ENCODE measurements at regions not wholly inside any gene's neighbourhood (a gene's known extent, or its start where the extent isn't known, plus 50 kb on each side); places are given as distances from the start of the nearest gene placed in this dataset.
A peak's percentile ranks its signal among the peaks of the same experiment; 100 is the strongest.

DNA sequence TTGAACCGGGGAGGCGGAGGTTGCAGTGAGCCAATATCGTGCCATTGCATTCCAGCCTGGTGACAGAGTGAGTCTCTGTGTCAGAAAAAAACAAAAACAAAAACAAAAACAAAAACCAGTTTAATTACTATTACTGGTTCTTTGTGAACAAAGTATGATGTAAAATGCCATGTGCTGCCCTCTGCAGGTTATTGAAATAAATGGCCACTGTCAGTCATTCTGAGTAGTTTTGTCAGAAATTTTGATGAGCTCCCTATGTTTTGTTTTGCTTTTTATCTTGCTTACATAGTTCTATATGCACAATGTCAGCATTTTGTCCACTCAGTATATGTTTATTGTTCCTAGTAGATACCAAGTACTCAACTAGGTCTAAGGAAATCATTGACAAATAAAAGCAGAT lies 423.6 kb upstream of the CHST9 start:
- Histone ChIP-seq H3K27ac (ENCODE audit: low read depth) (no peak overlapping the region), H3K4me3 (ENCODE audit: low read depth, low read length) (no peak overlapping the region), H3K36me3 (ENCODE audit: insufficient read depth) (no peaks in the 10 kb centered on the region), H3K4me1 (ENCODE audit: insufficient read depth) (no peaks in the 10 kb centered on the region)
- 94% methylated on average over 3 of the region's 3 CpGs for WGBS
- DNase-seq (ENCODE audit: extremely low spot score): no peak

DNA sequence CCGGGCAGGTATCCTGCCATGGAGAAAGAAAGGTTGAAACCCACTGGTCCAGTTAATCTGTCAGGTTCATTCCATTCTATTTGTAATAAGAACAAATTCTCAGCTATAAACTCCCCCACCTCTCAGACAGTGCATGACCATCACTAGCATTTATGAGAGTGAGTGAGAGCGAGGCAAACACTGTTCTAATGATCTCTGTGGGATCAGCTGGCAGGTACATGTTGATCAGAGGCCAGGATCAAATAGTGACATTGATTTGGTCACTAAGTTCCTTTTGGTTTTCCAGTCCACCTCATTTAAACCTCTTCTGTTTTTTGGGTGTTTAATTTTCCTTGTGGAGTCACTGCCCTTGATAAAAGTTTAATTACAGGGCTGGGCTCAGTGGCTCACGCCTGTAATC lies 423.1 kb upstream of the CHST9 start:
- 89% methylated on average over 3 of the region's 3 CpGs for WGBS
- no peaks in the 10 kb centered on the region for H3K36me3 ChIP-seq (ENCODE audit: insufficient read depth)
- H3K27ac ChIP-seq (ENCODE audit: low read depth): no peak overlapping the region
- no peaks in the 10 kb centered on the region for H3K4me1 ChIP-seq (ENCODE audit: insufficient read depth)
- DNase-seq (ENCODE audit: extremely low spot score): no peak
- no peak overlapping the region for H3K4me3 ChIP-seq (ENCODE audit: low read depth, low read length)

DNA sequence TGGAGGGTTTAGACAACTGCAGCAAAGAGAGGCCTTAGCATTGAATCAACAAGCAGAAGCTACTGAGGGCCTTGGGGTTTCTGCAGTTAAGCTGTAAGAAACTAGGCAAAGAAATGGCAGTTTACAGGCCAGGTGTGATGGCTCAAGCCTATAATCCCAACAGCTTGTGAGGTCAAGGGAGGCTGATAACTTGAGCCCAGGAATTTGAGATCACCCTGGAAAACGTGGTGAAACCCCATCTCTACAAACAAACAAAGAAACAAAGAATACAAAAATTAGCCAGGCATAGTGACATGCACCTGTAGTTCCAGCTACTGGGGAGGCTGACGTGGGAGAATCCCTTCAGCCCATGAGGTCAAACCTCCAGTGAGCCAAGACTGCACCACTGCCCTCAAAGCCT lies 421.6 kb upstream of the CHST9 start:
- Histone ChIP-seq H3K4me1 (ENCODE audit: insufficient read depth) (no peaks in the 10 kb centered on the region), H3K36me3 (ENCODE audit: insufficient read depth) (no peaks in the 10 kb centered on the region), H3K27ac (ENCODE audit: low read depth) (no peak overlapping the region), H3K4me3 (ENCODE audit: low read depth, low read length) (no peak overlapping the region)
- 63% methylated on average over 2 of the region's 2 CpGs for WGBS
- DNase-seq (ENCODE audit: extremely low spot score): no peak

DNA sequence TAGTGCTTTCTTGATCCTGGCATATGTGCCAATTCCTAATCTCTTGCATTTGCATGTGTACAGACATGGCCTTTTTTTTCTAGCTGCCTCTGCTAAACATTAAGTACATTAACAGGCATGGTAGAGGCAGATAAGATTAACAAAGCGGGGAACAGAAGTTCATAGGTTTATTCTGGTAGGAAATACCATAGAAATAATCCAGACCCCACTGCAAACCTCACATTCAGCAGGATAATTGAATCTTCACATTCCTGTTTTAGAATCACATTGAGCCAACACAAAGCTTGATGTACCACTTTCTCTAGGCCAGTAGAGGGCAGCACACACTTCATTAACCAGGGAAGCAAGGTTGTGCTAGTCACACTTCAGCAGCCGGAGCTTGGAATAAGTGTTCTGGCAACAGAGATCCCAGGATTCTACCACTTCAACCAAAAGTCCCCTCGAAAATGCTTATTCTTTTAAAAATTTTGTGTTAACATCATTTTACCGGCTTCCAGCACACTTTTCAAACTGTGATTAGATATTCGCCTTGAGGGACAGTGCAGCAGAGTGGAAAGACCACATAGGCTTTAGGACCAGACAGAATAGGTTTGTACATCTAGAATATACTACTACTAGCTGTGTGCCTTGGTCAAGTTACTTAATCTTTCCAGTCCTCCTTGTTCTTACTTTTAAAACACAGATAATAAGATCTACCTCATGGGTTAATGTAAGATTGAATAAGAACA lies 420.2 kb upstream of the CHST9 start:
- Histone ChIP-seq H3K36me3 (ENCODE audit: insufficient read depth) (no peaks in the 10 kb centered on the region), H3K27ac (ENCODE audit: low read depth) (no peak overlapping the region), H3K4me1 (ENCODE audit: insufficient read depth) (no peaks in the 10 kb centered on the region), H3K4me3 (ENCODE audit: low read depth, low read length) (no peak overlapping the region)
- peak; percentile 69 for DNase-seq (ENCODE audit: extremely low spot score)
- WGBS: 23% methylated on average over 5 of the region's 5 CpGs

DNA sequence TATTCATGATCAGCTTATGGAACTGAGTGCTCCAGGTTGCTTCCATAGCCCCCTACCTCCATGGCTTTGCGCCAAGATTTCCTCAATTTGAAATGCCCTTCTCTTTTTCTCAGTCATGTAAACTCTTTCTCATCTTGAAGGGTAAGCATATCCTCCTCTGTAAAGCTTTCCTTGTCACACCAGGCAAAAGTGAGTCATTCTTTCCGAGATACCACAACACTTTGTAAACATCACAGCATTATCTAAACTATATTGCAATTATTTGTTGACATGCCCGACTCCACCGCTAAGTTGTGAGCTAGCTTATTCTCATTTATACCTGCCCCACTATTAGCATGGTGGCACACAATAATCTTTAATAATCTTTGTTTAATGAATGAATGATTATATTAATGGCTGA lies 419.5 kb upstream of the CHST9 start:
- WGBS: 52% methylated on average over 4 of the region's 4 CpGs
- no peak for DNase-seq (ENCODE audit: extremely low spot score)
- Histone ChIP-seq H3K27ac (ENCODE audit: low read depth) (no peak overlapping the region), H3K4me1 (ENCODE audit: insufficient read depth) (no peaks in the 10 kb centered on the region), H3K4me3 (ENCODE audit: low read depth, low read length) (no peak overlapping the region), H3K36me3 (ENCODE audit: insufficient read depth) (no peaks in the 10 kb centered on the region)

DNA sequence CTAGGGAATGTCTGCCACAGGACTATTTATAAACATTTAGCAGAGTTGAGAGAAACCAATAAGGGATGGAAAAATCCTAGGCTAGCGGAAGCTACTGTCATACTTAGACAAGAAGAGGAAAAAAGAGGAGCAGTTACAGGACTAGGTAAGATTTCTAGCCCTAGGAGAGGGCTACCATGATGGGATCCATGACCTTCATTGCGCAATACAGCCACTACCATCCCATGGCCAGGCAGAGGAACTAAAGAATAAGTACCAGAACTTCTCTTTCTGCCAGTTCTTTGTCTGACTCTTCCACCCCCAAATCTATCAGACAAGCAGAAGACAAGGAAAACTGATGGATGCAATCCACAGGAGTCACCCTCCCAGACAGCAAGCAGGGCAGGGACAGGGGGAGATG lies 417.0 kb upstream of the CHST9 start:
- H3K27ac ChIP-seq (ENCODE audit: low read depth): no peak overlapping the region
- H3K4me3 ChIP-seq (ENCODE audit: low read depth, low read length): no peak overlapping the region
- 93% methylated on average over 2 of the region's 2 CpGs for WGBS
- no peaks in the 10 kb centered on the region for H3K36me3 ChIP-seq (ENCODE audit: insufficient read depth)
- no peaks in the 10 kb centered on the region for H3K4me1 ChIP-seq (ENCODE audit: insufficient read depth)
- DNase-seq (ENCODE audit: extremely low spot score): no peak

DNA sequence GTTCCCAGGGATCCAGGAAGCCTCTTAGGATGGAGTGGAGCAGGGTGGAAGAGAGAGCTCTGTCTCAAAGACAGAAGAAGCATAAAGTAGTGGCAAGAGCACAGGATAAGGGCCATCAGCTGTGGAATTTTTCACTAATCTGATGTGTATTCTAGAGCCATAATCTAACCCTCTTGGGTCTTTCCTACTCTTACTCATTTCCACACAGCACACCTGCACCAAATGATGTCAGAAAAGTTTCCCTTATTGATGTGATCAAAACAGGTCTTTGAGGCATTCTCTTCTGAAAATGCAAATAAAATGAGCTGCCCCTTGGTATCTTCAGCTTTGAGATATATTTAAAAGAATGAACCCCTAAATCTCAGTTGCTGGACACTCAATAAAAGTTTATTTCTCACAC lies 415.1 kb upstream of the CHST9 start:
- H3K4me1 ChIP-seq (ENCODE audit: insufficient read depth): no peaks in the 10 kb centered on the region
- no peaks in the 10 kb centered on the region for H3K36me3 ChIP-seq (ENCODE audit: insufficient read depth)
- H3K4me3 ChIP-seq (ENCODE audit: low read depth, low read length): no peak overlapping the region
- no peak for DNase-seq (ENCODE audit: extremely low spot score)
- H3K27ac ChIP-seq (ENCODE audit: low read depth): no peak overlapping the region

DNA sequence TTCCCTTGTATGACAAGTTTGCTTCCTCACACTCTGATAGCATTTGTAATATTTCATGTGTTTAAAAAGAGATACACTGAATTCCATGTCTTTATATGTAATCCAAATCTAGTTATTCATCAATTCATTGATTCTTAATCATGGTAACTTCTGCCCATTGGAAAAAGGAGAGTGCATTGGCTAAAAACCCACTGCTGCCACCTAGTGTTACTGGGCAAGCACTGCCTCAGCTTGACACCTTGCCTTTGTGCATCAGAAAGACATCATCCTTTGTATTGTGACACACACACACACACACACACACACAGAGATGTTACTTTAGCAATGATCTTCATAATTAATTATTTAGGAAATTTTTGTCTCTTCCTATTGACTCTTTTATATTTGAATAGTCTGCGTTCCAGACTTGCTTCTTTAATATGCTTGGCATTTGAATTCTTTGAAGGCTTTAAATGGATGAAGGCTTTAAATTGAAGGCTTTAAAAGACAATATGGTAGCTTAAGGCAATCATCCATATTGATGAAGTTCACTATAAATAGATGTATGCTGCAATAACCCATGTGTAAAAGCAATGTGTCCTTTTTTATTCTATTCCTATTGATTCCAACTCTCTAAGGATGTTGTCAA lies 414.2 kb upstream of the CHST9 start:
- H3K4me3 ChIP-seq (ENCODE audit: low read depth, low read length): no peak overlapping the region
- no peak overlapping the region for H3K27ac ChIP-seq (ENCODE audit: low read depth)
- no peak for DNase-seq (ENCODE audit: extremely low spot score)
- H3K4me1 ChIP-seq (ENCODE audit: insufficient read depth): no peaks in the 10 kb centered on the region
- no peaks in the 10 kb centered on the region for H3K36me3 ChIP-seq (ENCODE audit: insufficient read depth)
- 81% methylated on average over 1 of the region's 1 CpG for WGBS

DNA sequence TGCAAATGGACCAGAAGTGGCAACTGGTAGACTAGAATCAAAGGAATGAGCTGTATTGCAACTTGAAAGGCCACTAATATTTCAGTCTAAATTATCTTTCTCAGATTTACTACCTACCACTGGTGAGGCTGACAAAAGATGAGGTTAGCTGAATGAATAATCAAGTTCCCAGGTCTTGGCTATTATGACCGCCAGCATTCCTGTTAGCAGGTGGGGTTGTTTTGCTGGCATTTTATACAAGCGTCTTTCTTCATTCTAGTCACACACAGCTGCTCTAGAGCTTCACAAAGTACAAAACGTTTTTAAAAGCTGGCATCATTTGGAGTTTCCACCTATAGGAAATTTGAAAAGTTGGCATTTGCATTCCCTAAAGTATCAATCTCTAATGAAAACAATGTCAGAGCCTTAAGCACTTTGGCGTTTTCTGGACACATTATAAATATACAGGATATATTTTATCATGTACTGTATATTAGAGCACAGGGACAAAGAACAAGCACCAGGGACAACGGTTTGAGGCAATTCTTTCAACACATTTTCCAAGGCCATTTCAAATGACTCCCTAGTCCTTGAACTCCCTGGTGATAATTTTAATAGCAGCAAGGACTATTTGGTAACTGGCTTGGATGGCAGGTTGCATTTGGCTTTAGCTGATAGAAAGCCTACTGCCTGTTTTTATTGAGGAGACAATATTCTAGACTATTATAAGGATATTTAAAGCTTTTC lies 410.2 kb upstream of the CHST9 start:
- WGBS: 58% methylated on average over 5 of the region's 5 CpGs
- no peak for DNase-seq (ENCODE audit: extremely low spot score)

DNA sequence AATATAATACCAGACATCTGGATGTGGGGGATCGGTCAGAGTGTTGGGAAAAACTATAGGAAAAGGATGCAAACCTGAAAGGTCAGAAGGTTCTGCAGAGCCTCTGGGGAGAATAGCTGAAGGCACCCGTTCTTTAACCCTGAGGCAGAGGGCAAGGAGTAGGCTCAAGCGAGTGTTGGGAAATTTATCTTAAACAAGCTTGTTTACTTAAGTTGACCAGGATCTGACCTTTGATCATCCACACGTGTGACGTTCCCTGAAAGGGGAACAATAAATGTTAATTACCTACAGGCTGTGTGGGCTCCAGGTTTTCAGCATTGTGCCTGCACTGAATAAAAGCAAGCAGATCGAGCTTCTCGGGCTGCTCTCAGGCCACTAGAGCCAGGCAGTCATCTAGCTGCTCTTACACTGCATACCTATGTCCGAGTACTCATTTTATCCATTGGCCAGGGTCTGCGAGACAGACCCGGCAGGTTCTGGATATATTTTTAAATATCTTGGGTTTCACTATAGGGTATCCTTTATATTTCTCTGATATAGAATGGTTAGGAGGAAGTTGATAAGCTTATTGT lies 400.6 kb upstream of the CHST9 start:
- H3K36me3 ChIP-seq (ENCODE audit: insufficient read depth): no peaks in the 10 kb centered on the region
- 39% methylated on average over 10 of the region's 10 CpGs for WGBS
- no peaks in the 10 kb centered on the region for H3K4me1 ChIP-seq (ENCODE audit: insufficient read depth)
- H3K27ac ChIP-seq (ENCODE audit: low read depth): no peak overlapping the region
- H3K4me3 ChIP-seq (ENCODE audit: low read depth, low read length): no peak overlapping the region
- no peak for DNase-seq (ENCODE audit: extremely low spot score)

More for the DNA sequence above, 410.2 kb upstream of the CHST9 start:
- no peaks in the 10 kb centered on the region for H3K36me3 ChIP-seq (ENCODE audit: insufficient read depth)
- no peaks in the 10 kb centered on the region for H3K4me1 ChIP-seq (ENCODE audit: insufficient read depth)
- no peak overlapping the region for H3K27ac ChIP-seq (ENCODE audit: low read depth)
- H3K4me3 ChIP-seq (ENCODE audit: low read depth, low read length): no peak overlapping the region

DNA sequence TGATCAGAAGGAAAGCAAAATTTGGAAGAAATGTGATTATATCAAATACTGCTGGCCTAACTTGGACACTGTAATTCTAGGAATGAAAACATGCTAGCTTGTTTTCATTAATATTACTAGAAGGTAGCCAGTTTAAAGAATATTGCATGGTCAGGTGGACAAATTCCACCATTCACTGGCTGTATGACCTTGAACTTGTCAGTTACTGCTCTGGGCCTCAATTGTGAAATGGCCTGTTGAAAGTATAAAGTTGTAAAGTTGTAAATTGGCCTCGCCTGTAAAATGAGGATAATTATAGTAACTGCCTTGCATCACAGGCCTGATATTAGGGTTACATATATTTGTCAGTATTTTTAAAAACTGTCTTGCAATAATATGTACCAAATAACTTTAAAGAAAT lies 398.4 kb upstream of the CHST9 start:
- H3K27ac ChIP-seq (ENCODE audit: low read depth): no peak overlapping the region
- WGBS: 75% methylated on average over 1 of the region's 1 CpG
- no peaks in the 10 kb centered on the region for H3K36me3 ChIP-seq (ENCODE audit: insufficient read depth)
- H3K4me3 ChIP-seq (ENCODE audit: low read depth, low read length): no peak overlapping the region
- DNase-seq (ENCODE audit: extremely low spot score): no peak
- no peaks in the 10 kb centered on the region for H3K4me1 ChIP-seq (ENCODE audit: insufficient read depth)

DNA sequence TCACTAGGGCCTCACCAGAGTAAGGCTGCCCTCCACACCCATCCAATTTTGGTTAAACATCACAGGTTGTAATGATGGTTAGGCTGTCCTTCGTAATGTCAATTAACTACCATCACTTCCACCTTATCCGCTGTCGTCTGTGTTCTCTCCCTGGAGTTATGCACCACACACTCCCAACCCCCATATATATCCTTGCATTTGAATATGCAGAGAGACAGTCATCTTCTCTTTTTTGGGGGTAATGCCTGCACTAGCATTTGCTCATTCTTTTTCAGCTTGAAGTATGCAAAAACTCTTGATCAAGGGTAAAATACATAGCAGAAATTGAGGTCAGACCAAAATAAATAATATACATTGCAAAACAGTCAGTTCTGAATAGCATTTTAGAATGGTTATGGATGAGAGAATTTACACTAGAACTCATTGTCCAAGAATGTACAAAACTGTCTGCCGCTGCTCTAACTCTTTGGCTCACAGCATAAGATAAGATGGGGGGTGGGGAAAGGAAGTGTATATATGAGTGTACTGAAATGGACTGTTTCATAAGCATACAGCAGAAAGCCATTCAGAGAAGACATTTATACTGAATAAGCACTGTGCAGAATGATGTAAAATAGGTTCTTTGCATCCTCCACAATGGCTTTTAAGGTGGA lies 397.8 kb upstream of the CHST9 start:
- H3K4me3 ChIP-seq (ENCODE audit: low read depth, low read length): no peak overlapping the region
- no peak for DNase-seq (ENCODE audit: extremely low spot score)
- no peak overlapping the region for H3K27ac ChIP-seq (ENCODE audit: low read depth)
- H3K4me1 ChIP-seq (ENCODE audit: insufficient read depth): no peaks in the 10 kb centered on the region
- H3K36me3 ChIP-seq (ENCODE audit: insufficient read depth): no peaks in the 10 kb centered on the region
- WGBS: 72% methylated on average over 4 of the region's 4 CpGs

DNA sequence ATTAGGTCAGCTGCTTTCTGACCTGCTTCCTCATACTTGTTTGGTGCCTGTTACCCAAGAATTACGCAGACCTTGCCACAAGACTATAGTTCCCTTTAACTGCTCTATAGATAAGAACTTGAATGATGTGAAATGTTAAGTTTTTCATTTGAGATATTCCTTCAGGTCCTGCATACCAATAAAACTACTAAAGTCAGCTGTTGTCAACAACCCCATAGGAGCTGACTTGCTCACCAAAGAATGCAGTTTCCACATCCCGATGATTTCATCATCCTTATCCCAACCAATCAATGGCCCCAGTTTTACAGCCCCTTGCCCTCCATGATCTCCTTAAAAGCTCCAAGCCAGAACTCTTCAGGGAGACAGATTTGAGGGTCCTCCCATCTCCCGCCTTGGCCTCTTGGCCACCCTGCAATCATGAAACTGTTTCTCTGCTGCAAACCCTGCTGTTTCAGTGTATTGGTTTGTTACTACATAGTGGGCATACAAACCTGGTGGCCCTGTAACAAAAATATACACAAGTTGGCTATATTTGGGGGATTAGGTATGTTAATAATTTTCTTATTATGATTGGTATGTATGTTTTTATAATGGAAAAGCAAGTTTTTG lies 396.3 kb upstream of the CHST9 start:
- no peak for DNase-seq (ENCODE audit: extremely low spot score)
- Histone ChIP-seq H3K36me3 (ENCODE audit: insufficient read depth) (no peaks in the 10 kb centered on the region), H3K4me3 (ENCODE audit: low read depth, low read length) (no peak overlapping the region), H3K4me1 (ENCODE audit: insufficient read depth) (no peaks in the 10 kb centered on the region), H3K27ac (ENCODE audit: low read depth) (no peak overlapping the region)
- 91% methylated on average over 3 of the region's 3 CpGs for WGBS
